Spleen (tissue), 7 donors: ENCODE measurements at regions not wholly inside any gene's neighbourhood (a gene's known extent, or its start where the extent isn't known, plus 50 kb on each side); places are given as distances from the start of the nearest gene placed in this dataset.

ENCODE experiments used
- POLR2A ChIP-seq, 3 donors: fragments of 450-650 bp; IDR thresholded peaks; one replicate each; pipeline ENCODE4 v1.5.1; 2017; ENCODE audit warnings: antibody characterized with exemption in 3 of 3, mild to moderate bottlenecking in 1 of 3
- TF ChIP-seq, protein P1 (sequence below), 11 experiments: fragments of 200-600 bp in 7 of 11; fragments of 450-650 bp in 4 of 11; sonication (generic) in 4 of 11; IDR thresholded peaks in 8 of 11; conservative IDR thresholded peaks in 3 of 11; 1 replicate in 7 of 11; 2 replicates in 4 of 11; pipeline versions ENCODE4 v1.4.0 to v1.8.0; 2016 to 2021; ENCODE audit warnings: antibody characterized with exemption in 11 of 11, inconsistent platforms in 4 of 11, mild to moderate bottlenecking in 1 of 11
- donor health status: DM: no; HTN: no; CAD: no; lungs with moderate emphysema.
- donor health status: DM: no; HTN: no; CAD: no.
- donor health status: DM: no; HTN: no; CAD: no.

DNA sequence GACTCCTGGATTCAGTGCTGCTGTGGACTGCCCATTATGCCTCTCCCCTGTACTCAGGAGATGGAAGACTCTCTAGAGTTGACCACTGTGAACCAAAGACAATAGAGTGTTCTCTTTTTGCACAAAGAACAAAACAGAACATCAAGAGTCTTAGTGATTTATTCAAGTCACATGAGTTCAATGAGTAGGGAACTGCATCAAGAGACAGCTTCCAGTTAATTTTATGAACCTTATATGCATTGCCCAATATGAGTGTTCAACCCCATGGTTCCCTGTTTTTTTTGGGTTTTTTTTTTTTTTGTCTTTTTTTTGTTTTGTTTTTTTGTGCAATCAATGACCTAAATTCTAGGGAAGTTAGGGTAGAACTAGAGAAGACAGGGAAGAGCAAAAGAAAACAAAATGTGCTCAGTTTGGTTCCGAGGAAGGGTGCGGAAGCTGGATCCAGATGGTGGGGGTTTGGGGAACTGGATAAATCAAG is 224.3 kb downstream of the MAFB start:
- TF ChIP-seq, protein P1, sequence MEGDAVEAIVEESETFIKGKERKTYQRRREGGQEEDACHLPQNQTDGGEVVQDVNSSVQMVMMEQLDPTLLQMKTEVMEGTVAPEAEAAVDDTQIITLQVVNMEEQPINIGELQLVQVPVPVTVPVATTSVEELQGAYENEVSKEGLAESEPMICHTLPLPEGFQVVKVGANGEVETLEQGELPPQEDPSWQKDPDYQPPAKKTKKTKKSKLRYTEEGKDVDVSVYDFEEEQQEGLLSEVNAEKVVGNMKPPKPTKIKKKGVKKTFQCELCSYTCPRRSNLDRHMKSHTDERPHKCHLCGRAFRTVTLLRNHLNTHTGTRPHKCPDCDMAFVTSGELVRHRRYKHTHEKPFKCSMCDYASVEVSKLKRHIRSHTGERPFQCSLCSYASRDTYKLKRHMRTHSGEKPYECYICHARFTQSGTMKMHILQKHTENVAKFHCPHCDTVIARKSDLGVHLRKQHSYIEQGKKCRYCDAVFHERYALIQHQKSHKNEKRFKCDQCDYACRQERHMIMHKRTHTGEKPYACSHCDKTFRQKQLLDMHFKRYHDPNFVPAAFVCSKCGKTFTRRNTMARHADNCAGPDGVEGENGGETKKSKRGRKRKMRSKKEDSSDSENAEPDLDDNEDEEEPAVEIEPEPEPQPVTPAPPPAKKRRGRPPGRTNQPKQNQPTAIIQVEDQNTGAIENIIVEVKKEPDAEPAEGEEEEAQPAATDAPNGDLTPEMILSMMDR (IDR thresholded peaks at IDR 0.05 in 8 of 11, conservative IDR thresholded peaks at IDR 0.05 in 3 of 11): no peak
- TF ChIP-seq POLR2A (IDR thresholded peaks at IDR 0.05): no peak
